Stimulated activated CD4-positive, alpha-beta T cell treated with anti-CD3 and anti-CD28 coated beads, Interleukin-15, amount 100 ng/mL, for 1 hour (primary cell): ENCODE measurements at regions not wholly inside any gene's neighbourhood (a gene's known extent, or its start where the extent isn't known, plus 50 kb on each side); places are given as distances from the start of the nearest gene placed in this dataset.

Experiments
- DNase-seq, 2 donors: peaks; one replicate each; pipeline ENCODE4 v3.0.0-alpha.2; 2020; ENCODE audit warnings: low read depth in 1 of 2, low spot score in 1 of 2

DNA sequence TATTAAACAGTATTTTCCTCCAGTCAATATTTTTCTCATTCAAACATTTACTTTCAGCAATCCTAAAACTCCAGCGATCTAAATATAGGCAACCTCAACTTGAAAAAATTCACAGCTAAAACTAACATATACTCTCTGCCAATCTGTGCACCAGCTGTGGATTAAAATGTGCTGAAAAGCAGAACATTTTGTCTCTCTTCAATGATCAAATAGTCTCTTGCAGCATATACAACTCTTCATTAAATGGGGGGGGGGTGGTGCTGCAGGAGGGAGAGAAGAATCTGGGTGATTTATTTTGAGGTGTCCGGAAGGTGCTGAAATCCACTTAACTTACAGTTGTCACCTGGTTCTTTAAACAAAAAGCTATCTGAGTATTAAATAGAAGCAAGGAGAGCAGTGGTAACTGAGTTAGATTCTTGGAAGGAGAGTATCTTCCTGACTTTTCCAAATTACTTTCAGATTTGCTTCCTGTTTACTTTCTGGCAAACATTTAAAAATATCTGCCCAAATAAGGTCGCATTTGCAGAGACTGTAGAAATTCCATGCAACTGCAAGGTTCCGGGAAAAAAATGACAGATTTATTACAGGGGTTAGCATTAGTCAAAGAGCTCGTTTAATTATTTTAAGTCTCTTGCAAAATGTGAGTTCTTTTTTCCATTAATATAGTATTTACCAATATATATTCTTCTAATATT, 904.7 kb upstream of the ACVR2A start:
- no peak for DNase-seq

DNA sequence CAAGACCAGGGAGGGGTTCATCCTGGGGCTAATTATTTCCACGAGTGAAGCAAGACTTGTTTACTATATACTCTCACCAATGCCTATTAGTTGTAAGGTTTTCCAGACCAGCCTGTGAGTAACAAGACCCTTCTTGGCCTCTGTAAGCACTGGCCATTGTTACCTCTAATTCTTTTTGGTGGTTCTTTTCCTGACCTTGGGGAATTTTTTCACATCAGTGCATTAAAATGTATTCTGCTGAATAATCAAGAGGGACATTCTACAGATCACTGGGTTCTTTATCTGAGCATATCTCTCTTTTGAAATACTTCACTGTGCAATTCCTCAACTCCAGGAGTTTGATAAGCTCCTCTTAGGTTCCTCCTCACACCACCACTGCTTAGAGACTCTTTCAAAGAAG, 909.9 kb upstream of the ACVR2A start:
- DNase-seq = no peak

DNA sequence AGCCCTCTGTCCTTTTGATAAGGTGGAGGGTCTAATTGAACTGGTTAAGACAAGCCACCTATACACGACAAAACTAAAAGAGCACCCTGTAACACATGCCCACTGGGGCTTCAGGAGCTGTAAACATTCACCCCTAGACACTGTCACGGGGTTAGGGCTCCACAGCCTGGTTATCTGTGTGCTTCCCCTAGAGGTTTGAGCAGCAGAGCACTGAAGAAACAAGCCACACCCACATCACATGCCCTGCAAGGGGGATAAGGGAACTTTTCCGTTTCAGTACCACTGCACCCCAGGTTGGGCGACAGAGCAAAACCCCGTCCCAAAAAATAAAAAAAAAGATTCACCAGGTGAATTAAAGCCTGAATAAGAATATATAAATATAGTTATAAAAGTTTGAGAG, 913.7 kb upstream of the ACVR2A start:
- DNase-seq = no peak

DNA sequence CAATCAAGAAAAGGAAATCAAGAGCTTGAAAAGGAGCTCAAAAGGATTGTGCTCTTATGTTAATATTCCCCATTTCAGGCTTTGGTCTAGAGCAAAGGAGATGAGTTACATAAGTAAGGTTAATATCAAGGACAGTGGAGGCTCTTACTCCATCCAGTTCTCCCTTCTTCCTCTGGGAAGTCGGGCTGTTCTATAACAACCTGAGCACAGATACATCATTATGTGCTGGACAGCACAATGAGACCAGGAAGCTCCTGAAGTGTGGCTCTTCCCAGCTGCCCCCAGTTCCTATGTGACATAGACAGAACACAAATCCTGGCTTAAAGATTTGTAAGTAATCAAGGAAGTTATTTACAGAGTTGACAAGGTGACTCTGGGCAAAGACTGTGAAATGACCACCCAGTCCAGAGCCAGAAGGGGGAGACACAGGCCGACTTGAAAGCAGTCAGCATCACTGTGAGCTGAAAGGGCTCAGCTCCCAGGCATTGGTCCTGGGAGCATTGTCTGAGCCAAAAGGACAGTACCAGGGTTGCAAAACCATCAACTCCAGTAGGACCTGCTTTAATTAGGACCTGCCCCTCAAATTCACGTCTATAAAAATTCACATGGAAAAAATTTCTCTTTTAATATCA, 917.6 kb upstream of the ACVR2A start:
- DNase-seq = no peak

DNA sequence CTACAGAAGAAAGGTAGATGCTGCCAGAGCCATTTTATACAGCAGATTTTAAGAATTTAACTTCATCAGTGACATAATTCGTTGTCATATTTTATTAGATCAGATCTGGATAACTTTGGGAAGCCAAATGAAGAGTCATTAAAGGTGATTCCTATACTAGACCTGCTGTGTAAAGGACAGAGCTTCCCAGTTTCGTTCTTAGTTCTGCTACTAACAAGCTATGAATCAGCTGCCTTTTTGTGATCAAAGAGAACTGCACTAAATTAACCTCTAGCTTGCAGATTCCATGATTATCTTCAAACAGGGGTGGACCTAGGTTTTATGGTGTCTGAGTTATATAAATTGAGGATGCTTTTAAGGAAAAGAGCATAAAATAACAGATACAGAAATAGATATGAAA, 926.5 kb upstream of the ACVR2A start:
- DNase-seq = no peak

DNA sequence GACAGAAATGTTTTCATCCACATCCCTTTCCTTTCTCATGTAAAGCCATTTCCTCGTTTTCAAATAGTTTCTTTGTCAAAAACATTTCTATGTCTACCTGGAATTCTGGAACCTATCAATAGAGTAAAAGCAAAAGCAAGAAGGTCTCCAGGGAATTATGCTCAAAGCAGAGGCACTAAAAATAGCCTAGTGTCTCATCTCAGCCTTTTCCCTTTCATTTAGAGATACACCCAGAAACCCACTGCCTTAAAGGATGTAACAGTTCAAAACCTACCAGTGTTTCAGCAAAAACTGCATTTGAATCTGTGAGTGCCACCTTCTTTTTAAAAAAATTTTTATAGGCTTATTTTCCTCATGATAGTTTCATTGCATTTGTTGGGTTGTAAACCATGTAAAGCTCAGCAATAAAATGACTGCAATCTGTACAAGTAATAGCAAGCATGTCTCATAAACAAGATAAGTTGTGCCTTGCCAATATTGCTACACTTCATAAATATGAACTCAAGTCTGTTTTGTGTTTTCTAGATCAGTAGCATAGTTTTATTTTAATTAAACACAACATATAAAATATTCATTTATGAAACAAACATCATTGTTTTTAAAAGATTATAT, 927.3 kb upstream of the ACVR2A start:
- no peak for DNase-seq

DNA sequence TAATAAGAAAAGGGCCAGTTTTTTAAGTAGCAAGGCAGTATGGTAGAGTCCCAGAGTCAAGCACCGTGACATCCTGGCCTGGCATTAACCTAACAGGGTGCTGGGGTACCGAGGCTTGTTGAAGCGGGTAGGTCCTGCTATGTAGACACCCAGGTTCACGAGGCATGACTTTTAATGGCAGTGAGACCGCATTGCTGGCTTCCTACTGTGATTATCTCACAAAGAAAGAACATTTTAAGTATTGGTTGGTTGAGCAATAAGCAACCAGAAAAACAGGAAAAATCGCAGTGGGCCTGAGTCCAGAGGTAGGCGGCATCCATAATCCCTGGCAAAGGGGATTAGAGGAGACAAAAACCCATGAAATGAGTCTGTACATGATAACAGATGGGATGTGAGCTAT, 927.9 kb upstream of the ACVR2A start:
- DNase-seq = no peak

DNA sequence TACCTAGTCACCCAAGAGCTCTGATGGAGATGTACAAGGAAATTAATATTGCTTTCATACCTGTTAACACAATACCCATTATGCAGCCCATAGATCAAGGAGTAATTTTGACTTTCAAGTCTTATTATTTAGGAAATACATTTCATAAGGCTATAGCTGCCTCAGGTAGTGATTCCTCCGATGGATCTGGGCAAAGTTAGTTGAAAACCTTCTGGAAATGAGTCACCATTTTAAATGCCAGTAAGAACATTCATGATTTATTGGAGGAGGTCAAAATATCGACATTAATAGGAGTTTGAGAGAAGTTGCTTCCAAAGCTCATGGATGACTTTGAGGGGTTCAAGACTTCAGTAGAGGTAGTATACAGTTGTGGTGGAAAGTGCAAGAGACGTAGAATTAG, 931.4 kb upstream of the ACVR2A start:
- no peak for DNase-seq

DNA sequence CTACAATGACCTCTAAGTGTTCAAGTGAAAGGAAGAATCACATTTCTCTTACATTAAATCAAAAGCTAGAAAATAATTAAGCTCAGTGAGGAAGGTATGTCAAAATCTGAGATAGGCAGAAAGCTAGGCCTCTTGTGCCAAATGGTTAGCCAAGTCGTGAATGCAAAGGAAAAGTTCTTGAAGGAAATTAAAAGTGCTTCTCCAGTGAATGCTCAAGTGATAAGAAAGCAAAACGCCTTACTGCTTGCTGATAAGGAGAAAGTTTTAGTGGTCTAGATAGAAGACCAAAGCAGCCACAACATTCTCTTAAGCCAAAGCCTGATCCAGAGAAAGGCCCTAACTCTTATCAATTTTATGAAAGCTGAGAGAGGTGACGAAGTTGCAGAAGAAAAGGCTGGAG, 932.3 kb upstream of the ACVR2A start:
- DNase-seq = no peak

DNA sequence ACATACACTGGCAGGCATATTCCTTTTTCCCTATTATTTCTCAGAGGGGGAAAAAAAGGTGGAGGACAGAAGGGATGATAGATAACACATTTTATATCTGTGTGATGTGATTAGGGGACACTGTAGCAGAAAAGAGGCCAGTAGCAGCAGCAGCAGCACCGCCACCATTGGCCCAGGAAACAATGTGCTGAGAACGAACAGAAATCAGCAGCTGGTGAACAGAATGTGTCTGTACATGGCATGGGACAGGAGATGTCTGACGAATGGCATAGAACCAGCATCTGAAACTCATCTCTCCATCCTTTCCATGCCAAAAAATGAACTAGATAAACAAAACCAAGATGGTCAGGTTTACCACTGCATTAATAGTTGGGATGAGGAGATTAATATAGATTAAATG, 936.1 kb upstream of the ACVR2A start:
- no peak for DNase-seq

DNA sequence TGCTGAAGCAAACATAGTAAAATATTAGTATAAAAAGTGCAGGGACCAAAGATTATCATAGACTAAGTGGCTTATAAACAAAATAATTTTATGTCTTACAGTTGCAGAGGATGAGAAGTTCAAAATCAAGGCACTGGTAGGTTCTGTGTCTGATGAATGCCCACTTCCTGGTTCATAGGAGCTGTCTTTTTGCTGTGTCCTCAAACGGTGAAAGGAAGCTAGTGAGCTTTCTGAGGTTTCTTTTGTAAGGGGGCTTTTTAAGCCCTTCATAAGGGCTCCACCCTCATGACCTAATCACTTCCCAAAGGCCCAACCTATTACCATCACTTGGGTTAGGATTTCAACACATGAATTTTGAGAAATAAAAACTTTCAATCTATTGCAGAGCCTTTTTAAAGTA, 946.7 kb upstream of the ACVR2A start:
- no peak for DNase-seq

DNA sequence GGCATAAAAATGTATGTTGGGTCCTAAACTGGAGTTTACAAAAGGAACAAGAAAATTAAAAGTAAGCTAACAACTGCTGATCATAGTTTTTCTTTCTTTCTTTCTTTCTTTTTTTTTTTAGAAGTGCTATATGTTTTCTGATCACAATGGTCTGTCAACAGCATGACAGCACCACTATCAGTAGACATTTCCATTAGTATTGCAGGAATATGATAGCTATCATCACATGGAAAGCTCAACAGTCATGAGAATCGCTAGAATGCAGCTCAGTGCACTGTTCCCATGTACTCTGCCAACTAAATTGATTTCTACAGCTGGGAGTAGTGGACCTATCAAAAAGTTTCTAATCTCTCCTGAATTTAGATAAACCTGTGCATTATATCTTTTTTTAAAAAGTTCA, 950.3 kb upstream of the ACVR2A start:
- no peak for DNase-seq

DNA sequence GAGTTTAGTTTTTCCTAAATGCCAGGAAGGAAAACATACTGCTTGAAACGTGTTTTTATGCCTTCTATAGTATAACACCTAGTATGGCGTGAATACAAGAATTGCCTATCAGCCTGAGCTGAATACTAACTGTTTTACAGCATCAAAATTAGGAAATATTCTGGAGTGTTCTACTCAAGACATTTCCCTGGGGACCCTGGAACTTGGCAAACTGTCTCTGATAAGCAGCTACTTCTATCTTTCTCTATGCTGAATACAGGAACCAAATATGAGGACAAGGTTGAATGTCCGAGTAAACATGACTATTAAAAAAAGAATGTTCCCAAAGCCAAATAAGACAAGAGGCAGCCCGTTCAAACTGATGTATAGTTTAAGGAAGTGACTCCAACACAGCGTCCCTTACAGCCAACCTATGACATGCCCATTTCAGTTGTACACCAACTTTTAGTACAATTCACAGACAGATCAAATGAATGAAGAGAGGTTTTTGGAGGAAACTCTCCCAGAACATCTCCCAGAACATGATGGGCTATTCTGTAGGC, 951.3 kb upstream of the ACVR2A start:
- no peak for DNase-seq

DNA sequence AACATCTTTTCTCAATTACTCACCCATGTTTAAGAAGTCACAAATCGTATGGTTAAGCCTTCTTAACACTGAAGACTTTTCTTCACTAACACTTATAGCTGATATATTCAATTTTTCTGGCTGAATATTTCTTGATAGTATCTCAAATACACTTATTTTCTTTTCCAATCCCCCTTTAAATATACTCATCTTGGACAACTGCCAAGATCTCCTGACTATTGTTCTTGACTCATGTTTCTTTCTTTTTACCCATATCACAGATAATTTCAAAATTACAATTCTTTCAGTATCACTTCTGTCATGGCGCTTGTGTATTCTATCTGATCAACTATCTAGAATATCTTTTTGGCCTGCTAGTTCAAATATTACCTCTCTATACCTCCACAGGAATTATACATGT, 954.3 kb upstream of the ACVR2A start:
- DNase-seq = no peak

DNA sequence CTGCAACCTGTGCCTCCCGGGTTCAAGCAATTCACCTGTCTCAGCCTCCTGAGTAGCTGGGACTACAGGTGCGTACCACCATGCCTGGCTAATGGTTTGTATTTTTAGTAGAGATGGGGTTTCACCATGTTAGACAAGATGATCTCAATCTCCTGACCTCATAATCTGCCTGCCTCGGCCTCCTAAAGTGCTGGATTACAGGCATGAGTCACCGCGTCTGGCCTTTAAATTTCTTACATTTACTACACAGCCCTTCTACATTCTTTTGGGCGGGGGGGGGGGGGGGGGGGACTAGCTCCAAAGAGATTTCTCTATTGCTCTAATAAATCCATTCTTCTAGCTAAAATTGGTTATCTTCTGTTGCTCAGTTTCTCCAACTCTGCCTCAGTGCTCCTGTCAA, 964.9 kb upstream of the ACVR2A start:
- DNase-seq = no peak

DNA sequence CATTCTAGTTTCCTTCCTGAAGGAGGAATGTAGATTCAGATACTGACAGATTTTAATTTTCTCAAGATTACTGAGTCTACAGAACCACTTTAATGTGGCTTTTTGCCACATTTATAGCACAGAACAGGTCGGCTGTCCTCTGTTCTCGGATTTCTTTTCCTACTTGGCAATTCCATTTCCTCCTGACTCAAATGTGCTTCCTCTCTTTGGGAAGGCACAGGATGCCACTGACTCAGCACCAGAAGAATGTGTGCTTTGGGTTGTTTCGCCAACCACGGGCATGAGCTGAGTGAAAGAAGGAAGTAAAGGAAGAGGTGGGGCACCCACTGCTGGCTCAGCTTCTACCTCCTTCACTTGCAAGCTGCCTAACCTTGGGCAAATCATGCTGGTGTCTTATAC, 970.6 kb upstream of the ACVR2A start:
- no peak for DNase-seq

DNA sequence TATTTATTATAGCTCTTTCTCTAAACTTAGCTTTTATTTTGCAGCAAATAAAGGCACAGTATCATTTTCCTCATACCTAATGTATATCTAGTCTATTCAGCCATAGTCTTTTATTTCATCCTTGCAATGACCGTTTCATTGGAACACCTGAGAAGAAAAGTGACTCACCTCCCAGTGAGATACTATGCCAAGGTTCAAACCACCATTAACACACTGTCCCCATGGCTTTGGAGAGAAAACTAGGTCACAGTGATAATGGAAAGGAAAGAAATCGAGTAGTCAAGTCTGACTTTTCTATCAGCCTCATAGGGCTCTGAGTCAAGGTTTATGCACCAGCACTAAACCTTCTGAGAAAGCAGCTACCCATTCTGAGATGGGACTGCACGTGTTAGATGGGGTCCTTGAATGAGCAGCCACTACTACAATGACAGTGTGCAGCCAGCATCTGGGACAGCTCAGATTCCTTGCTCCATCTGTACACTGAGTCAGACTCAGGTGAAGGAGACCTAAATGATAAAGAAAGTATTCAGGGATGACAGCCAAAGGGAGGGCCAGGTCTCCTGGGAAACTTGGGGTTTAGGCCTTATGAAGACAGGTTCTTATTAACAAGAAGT, 971.1 kb upstream of the ACVR2A start:
- DNase-seq = no peak

DNA sequence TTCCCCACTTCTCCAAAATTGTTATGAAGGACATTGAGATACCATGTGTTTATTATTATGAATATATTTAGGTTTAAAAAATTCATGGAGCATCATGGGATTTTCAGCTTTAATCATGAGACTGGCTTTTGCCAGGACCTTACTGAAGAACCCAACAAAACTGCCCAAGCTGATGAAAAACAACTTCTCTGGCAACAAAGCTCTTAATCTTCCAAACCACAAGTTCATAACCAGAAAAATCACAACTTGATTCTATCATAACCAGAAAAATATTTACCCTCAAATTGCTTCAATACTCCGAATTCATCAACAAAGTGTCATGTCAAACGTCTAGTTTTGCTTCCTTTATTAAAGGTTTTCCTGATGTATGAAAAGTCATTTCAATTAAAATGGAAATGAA, 971.8 kb upstream of the ACVR2A start:
- DNase-seq = no peak

DNA sequence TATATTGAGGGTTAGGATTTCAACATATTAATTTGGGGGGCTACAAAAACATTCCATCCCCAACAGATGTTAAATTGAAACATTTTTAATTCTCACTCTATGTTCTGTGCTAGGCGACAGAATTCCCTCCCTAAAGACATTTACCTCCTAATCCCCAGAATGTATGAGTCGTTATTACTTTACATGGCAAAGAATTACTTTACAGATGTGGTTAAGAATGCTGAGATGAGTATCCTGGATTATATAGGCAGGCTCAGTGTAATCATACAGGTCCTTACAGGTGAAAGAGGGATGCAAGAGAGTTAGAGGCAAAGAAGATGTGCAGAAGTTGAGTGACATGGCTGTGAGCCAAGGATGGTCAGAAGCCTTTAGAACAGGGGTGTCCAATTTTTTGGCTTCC, 974.1 kb upstream of the ACVR2A start:
- no peak for DNase-seq

DNA sequence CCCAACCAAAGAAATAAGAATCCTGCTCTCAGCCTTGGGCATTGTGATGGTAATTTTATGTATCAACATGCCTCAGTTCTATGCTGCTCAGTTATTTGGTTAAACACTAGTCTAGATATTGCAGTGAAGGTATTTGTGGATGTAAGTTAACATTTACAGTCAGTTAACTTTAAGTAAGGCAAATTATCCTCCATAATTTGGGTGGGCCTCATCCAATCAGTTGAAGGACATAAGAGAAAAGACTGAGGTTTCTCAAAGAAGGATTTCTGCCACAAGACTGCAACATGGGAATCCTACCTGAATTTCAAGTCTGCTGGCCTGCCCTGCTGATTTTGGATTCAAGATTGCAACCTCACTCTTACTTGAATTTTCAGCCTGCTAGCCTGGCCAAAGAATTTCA, 975.5 kb upstream of the ACVR2A start:
- DNase-seq = no peak

DNA sequence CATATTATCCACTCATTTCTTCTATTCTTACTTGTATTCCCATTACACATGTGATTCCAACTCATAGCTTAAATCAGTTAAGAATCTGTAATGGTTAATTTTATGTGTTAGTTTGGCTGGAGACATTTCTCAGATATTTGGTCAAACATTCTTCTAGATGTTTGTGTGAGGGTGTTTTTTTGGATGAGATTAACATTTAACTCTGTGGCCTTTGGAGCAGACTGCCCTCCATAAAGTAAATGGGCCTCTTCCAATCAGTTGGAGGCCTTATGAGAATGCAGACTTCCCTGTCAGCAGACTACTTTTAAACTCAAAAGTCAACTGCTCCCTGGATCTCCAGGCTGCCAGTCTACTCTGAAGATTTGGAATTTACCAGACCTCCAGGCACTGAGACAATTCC, 976.8 kb upstream of the ACVR2A start:
- no peak for DNase-seq

DNA sequence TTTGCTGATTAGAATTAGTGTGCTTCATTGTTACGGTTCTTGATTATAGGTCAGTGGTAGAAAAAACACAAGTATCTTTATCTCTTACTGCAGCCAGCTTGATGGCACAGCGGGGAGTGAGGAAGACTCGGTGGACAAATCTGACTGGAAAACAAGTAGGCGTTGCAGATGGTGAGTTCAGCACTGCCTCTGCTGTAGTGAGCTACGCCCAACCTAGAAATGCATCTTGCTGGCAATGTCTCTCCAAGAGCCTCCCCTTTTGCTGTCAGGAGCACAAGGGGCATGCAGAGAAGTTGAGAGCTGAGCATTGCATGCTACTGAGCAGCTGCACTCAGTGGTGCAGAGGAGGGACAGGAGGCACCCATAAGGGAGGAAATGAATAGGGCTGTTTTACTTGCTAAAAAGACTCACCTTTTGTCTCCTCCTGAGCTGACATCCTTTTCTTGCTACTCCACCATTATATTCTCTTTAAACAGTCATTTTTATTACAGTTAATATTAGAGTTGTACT, 977.3 kb upstream of the ACVR2A start:
- DNase-seq = no peak
